ENCODE measurements at regions not wholly inside any gene's neighbourhood (a gene's known extent, or its start where the extent isn't known, plus 50 kb on each side); places are given as distances from the start of the nearest gene placed in this dataset.

- TF ChIP-seq, protein P1, sequence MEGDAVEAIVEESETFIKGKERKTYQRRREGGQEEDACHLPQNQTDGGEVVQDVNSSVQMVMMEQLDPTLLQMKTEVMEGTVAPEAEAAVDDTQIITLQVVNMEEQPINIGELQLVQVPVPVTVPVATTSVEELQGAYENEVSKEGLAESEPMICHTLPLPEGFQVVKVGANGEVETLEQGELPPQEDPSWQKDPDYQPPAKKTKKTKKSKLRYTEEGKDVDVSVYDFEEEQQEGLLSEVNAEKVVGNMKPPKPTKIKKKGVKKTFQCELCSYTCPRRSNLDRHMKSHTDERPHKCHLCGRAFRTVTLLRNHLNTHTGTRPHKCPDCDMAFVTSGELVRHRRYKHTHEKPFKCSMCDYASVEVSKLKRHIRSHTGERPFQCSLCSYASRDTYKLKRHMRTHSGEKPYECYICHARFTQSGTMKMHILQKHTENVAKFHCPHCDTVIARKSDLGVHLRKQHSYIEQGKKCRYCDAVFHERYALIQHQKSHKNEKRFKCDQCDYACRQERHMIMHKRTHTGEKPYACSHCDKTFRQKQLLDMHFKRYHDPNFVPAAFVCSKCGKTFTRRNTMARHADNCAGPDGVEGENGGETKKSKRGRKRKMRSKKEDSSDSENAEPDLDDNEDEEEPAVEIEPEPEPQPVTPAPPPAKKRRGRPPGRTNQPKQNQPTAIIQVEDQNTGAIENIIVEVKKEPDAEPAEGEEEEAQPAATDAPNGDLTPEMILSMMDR (IDR thresholded peaks at IDR 0.05) = no peak
Measured at GRCh38 chr15:31254431-31255175, 72.0 kb upstream of the KLF13 start.

DNA sequence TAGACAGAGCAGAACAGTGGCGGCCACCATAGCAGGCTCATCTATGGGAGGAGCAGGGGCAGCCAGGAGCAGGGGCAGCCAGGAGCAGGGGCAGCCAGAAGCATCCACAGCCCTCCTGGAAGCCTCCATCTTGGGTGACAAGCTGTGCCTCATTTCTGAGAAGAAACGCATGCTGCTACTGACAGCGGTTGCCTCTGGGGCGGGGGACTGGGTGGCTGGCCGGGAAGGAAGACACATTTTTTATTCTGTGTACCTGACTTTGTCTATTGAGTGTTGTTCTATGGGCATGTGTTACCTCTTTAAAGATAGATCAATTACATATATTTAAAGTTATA is 71.5 kb upstream of the KLF13 start:
- TF ChIP-seq, protein P1 (IDR thresholded peaks at IDR 0.05) = no peak

DNA sequence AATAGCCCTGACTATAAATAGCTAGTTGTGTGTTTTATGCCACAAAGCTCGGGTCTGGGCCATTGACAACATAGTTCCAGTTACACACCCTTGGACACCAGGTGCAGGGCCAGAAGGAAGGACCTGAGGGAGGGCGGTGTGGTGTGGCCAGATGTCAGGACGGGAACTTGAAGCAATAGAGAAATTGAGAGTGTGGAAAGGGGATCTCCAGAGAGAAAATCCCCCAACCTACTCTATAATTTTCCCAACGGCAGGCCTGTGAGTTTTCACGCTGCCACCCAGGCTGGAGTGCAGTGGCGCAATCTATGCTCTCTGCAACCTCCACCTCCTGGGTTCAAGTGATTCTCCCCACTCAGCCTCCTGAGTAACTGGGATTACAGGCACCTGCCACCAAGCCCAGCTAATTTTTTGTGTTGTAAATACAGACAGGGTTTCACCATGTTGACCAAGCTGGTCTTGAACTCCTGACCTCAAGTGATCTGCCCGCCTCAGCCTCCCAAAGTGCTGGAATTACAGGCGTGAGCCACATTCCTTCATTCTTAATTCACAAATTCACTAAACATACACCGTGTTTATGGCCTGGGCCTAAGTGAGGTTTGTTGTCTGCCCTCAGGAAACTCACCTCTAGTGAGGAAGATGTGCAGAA is 70.8 kb upstream of the KLF13 start:
- TF ChIP-seq, protein P1 (IDR thresholded peaks at IDR 0.05) = no peak

GRCh38 chr15:31256378-31257265 is 70.0 kb upstream of the KLF13 start:
- TF ChIP-seq, protein P1 (IDR thresholded peaks at IDR 0.05) = no peak

DNA sequence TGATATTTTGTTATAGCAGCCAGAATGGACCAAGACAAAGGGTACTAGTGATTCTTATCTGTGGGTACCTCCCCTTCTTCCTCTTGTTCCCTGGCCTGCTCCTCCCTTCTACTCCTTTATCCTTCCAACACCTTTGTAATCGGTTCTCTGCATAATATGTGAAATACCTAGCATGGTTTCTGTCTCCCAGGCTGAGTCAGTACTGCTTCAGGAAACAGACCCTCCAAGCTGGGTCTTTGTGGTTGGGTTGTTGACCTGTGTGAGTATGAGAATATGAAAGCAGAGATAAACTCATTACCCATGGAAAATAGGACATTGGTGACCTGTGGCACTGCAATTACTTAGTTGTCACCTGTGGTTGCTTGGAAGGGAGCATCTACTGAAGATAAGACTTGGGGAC is 69.3 kb upstream of the KLF13 start:
- TF ChIP-seq, protein P1 (IDR thresholded peaks at IDR 0.05) = no peak

GRCh38 chr15:31258260-31258659 is 68.4 kb upstream of the KLF13 start:
- TF ChIP-seq, protein P1 (IDR thresholded peaks at IDR 0.05) = no peak

GRCh38 chr15:31259562-31260252 is 66.9 kb upstream of the KLF13 start:
- TF ChIP-seq, protein P1 (IDR thresholded peaks at IDR 0.05) = no peak

Measured in LNCAP (cell line).